ENCODE measurements at regions not wholly inside any gene's neighbourhood (a gene's known extent, or its start where the extent isn't known, plus 50 kb on each side); places are given as distances from the start of the nearest gene placed in this dataset.

GRCh38 chr11:80625563-80625962 lies 1184.7 kb upstream of the TENM4 start:
- no peak for DNase-seq

GRCh38 chr11:80621871-80622270 lies 1181.0 kb upstream of the TENM4 start:
- no peak for DNase-seq

GRCh38 chr11:80620867-80621266 lies 1180.0 kb upstream of the TENM4 start:
- DNase-seq = no peak

GRCh38 chr11:80617156-80617555 lies 1176.3 kb upstream of the TENM4 start:
- DNase-seq = no peak

- no peak for DNase-seq
Measured at GRCh38 chr11:80616070-80616800, 1175.4 kb upstream of the TENM4 start.

GRCh38 chr11:80613655-80614054 lies 1172.8 kb upstream of the TENM4 start:
- DNase-seq = no peak

GRCh38 chr11:80610516-80610915 lies 1169.7 kb upstream of the TENM4 start:
- DNase-seq = no peak

- no peak for DNase-seq
Measured at GRCh38 chr11:80603472-80603871, 1162.6 kb upstream of the TENM4 start.

GRCh38 chr11:80598905-80599304 lies 1158.1 kb upstream of the TENM4 start:
- no peak for DNase-seq

- DNase-seq = no peak
Measured at GRCh38 chr11:80596291-80596810, 1155.5 kb upstream of the TENM4 start.

GRCh38 chr11:80595011-80595410 lies 1154.2 kb upstream of the TENM4 start:
- DNase-seq = no peak

- no peak for DNase-seq
Measured at GRCh38 chr11:80593648-80594374, 1153.0 kb upstream of the TENM4 start.

- no peak for DNase-seq
Measured at GRCh38 chr11:80592546-80592945, 1151.7 kb upstream of the TENM4 start.

- no peak for DNase-seq
Measured at GRCh38 chr11:80587906-80588305, 1147.1 kb upstream of the TENM4 start.

GRCh38 chr11:80586464-80586863 lies 1145.6 kb upstream of the TENM4 start:
- DNase-seq = no peak

GRCh38 chr11:80584661-80585060 lies 1143.8 kb upstream of the TENM4 start:
- no peak for DNase-seq

- no peak for DNase-seq
Measured at GRCh38 chr11:80569832-80570231, 1129.0 kb upstream of the TENM4 start.

- DNase-seq = no peak
Measured at GRCh38 chr11:80565231-80565630, 1124.4 kb upstream of the TENM4 start.

GRCh38 chr11:80562523-80563125 lies 1121.8 kb upstream of the TENM4 start:
- no peak for DNase-seq

- DNase-seq = no peak
Measured at GRCh38 chr11:80559942-80560341, 1119.1 kb upstream of the TENM4 start.

GRCh38 chr11:80553565-80553964 lies 1112.7 kb upstream of the TENM4 start:
- DNase-seq = no peak

GRCh38 chr11:80542704-80543103 lies 1101.9 kb upstream of the TENM4 start:
- no peak for DNase-seq

- DNase-seq = no peak
Measured at GRCh38 chr11:80538040-80538439, 1097.2 kb upstream of the TENM4 start.

- DNase-seq = no peak
Measured at GRCh38 chr11:80533463-80533862, 1092.6 kb upstream of the TENM4 start.
